PC-9 (cell line): ENCODE measurements at regions not wholly inside any gene's neighbourhood (a gene's known extent, or its start where the extent isn't known, plus 50 kb on each side); places are given as distances from the start of the nearest gene placed in this dataset.

Source experiments
- BruUV-seq: library from RNA; stranded (reverse); fragments of 400-500 nt; replicated peaks from 2 replicates; lab custom pipeline; 2021; lab: Mats Ljungman, UMichigan
- CTCF ChIA-PET: fragments of 300-600 bp; sonication (Branson Sonifier 250); formaldehyde crosslinking; loops from one replicate; lab custom pipeline; 2022; ENCODE audit warnings: antibody characterized with exemption; lab: Charles Lee
- POLR2A ChIA-PET: fragments of 300-600 bp; sonication (Branson Sonifier 250); formaldehyde crosslinking; loops from one replicate; lab custom pipeline; 2022; ENCODE audit warnings: antibody characterized with exemption; ENCODE audit not compliant: unreplicated experiment; lab: Charles Lee
- DNase-seq, 2 experiments: peaks; one replicate each; pipeline versions ENCODE4 v3.0.0 to v3.0.0-alpha.2; 2015 to 2022; ENCODE audit warnings: mixed read lengths in 1 of 2
- H2AFZ ChIP-seq: fragments of 200-600 bp; sonication (generic); 2 replicates; pipeline ENCODE4 v1.8.1; 2017; ENCODE audit warnings: antibody characterized with exemption
- H3F3A ChIP-seq: fragments of 200-600 bp; sonication (generic); 2 replicates; pipeline ENCODE4 v1.8.1; 2017; ENCODE audit warnings: antibody characterized with exemption, mild to moderate bottlenecking, low read depth; ENCODE audit not compliant: insufficient read depth
- H3K27ac ChIP-seq: fragments of 200-600 bp; sonication (generic); 2 replicates; pipeline ENCODE4 v1.6.1; 2016; ENCODE audit warnings: mixed run types
- H3K27me3 ChIP-seq: fragments of 200-600 bp; sonication (generic); 2 replicates; pipeline ENCODE4 v1.6.1; 2016; ENCODE audit warnings: low read depth, mixed run types; ENCODE audit not compliant: insufficient read depth
- H3K36me3 ChIP-seq: fragments of 200-600 bp; sonication (generic); 2 replicates; pipeline ENCODE4 v1.6.1; 2016; ENCODE audit warnings: low read depth, mixed run types
- H3K4me1 ChIP-seq: fragments of 200-600 bp; sonication (generic); replicated peaks from 2 replicates; pipeline ENCODE4 v1.6.1; 2016; ENCODE audit warnings: mixed run types; ENCODE audit not compliant: insufficient read depth
- H3K4me2 ChIP-seq: fragments of 200-600 bp; sonication (generic); 2 replicates; pipeline ENCODE4 v1.6.1; 2017; ENCODE audit warnings: mixed run types
- H3K4me3 ChIP-seq: fragments of 200-600 bp; sonication (generic); 2 replicates; pipeline ENCODE4 v1.6.1; 2016; ENCODE audit warnings: mixed run types
- H3K79me2 ChIP-seq: fragments of 200-600 bp; sonication (generic); 2 replicates; pipeline ENCODE4 v1.6.1; 2017; ENCODE audit warnings: low read depth, mixed run types
- H3K9me2 ChIP-seq: fragments of 200-600 bp; sonication (generic); 2 replicates; pipeline ENCODE4 v1.8.1; 2017; ENCODE audit warnings: mild to moderate bottlenecking; ENCODE audit not compliant: insufficient read depth
- H3K9me3 ChIP-seq: fragments of 200-600 bp; sonication (generic); 2 replicates; pipeline ENCODE4 v1.8.1; 2016; ENCODE audit warnings: low read depth; ENCODE audit not compliant: insufficient read depth
- H4K20me1 ChIP-seq: fragments of 200-600 bp; sonication (generic); 2 replicates; pipeline ENCODE4 v1.8.1; 2017; ENCODE audit not compliant: insufficient read depth
- EZH2 ChIP-seq: fragments of 200-600 bp; sonication (generic); IDR thresholded peaks from 2 replicates; pipeline ENCODE4 v1.8.0; 2017; ENCODE audit warnings: antibody characterized with exemption, low read depth
- intact Hi-C: fragments of 100-400 bp; cut with micrococcal nuclease; formaldehyde crosslinking; loops from one replicate; pipeline ENCODE4 v1.10.0; 2022; ENCODE audit not compliant: unreplicated experiment
- TF ChIP-seq, protein P1 (sequence below): fragments of 200-600 bp; sonication (generic); conservative IDR thresholded peaks from 2 replicates; pipeline ENCODE4 v1.6.1; 2017; ENCODE audit warnings: mixed run types, antibody characterized with exemption, mild to moderate bottlenecking, moderate library complexity

DNA sequence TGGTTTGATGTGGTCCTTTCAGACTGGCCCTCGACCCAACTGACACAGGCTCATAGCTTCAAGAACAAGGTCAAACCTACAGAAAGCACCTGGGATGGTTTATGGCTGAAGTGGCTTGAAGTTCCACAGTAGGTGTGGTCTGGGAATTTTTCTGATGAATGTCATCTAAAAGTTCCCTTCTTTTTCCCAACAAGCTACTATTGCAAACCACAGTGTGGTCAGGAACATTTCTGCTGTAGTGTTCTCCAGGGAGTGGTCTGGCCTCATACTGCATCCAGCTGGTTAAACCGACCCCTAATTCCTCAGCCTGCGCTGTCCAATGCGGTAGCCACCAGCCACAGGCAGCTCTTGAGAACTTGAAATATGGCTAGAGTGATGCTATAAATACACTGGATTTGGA lies 92.7 kb downstream of the FAM124B start:
- BruUV-seq: no TSS peak
- Histone ChIP-seq H3K4me3 (no peak overlapping the region), H3K4me1 (no peaks in the 10 kb centered on the region), H3K36me3 (no peaks in the 10 kb centered on the region), H2AFZ (no peak overlapping the region), H3K9me2 (no peaks in the 10 kb centered on the region), H3K9me3 (no peaks in the 10 kb centered on the region), H3K27ac (no peak overlapping the region), H3K27me3 (no peaks in the 10 kb centered on the region), H4K20me1 (no peaks in the 10 kb centered on the region), H3F3A (no peaks in the 10 kb centered on the region), H3K4me2 (no peak overlapping the region), H3K79me2 (no peaks in the 10 kb centered on the region)
- intact Hi-C loops: no loop called here
- ChIA-PET POLR2A (interaction anchor here (0.6 kb wide), 1 partner anchor 270 kb away, joined by 3 read pairs; the partner anchor contains the start of gene SERPINE2), CTCF (no interaction called here)
- TF ChIP-seq EZH2: no peak
- TF ChIP-seq, protein P1, sequence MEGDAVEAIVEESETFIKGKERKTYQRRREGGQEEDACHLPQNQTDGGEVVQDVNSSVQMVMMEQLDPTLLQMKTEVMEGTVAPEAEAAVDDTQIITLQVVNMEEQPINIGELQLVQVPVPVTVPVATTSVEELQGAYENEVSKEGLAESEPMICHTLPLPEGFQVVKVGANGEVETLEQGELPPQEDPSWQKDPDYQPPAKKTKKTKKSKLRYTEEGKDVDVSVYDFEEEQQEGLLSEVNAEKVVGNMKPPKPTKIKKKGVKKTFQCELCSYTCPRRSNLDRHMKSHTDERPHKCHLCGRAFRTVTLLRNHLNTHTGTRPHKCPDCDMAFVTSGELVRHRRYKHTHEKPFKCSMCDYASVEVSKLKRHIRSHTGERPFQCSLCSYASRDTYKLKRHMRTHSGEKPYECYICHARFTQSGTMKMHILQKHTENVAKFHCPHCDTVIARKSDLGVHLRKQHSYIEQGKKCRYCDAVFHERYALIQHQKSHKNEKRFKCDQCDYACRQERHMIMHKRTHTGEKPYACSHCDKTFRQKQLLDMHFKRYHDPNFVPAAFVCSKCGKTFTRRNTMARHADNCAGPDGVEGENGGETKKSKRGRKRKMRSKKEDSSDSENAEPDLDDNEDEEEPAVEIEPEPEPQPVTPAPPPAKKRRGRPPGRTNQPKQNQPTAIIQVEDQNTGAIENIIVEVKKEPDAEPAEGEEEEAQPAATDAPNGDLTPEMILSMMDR: no peak
- DNase-seq: no peak

DNA sequence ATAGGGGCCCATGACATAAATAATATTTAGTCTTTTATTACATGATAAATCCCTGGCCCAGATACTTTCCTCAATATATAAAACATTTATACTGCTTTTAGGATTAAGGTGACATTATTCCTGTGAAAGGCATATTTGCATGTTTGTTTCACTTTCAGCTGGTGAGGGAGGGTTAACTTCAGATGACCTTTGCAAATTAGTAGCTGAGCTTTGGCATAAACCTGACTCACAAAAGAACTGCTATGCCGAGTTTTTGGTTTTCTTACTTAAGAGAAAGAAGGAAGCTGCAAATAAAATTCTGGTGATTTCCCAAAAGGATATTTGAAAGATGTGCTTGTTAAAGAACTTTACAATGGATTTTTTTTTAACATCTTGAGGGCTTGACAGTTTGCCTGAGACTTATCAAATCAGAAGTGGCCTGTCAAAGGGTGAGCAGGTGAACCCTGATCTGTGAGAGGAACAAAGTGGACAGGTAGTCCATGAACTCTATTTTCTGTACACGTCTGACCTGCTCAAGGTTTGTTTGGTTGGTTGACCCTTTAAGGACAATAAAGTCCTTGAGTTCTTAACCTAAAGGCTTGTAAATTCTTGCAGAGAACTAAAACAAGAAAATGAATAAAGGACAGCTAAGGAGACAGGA lies 93.5 kb downstream of the FAM124B start:
- Histone ChIP-seq H2AFZ (no peak overlapping the region), H3K36me3 (no peaks in the 10 kb centered on the region), H3K27ac (no peak overlapping the region), H3K9me2 (peaks cover 4% of the 10 kb centered on the region; the same call in 1 of the 2 replicates), H3K9me3 (no peaks in the 10 kb centered on the region), H3K4me3 (no peak overlapping the region), H3K4me1 (no peaks in the 10 kb centered on the region), H3K4me2 (no peak overlapping the region), H3F3A (no peaks in the 10 kb centered on the region), H3K27me3 (no peaks in the 10 kb centered on the region), H4K20me1 (no peaks in the 10 kb centered on the region), H3K79me2 (no peaks in the 10 kb centered on the region)
- BruUV-seq: no TSS peak
- TF ChIP-seq EZH2: no peak
- TF ChIP-seq, protein P1: no peak
- ChIA-PET POLR2A (interaction anchor here (0.6 to 0.7 kb wide), 4 partner anchors 84 to 812 kb away, joined by 3 to 12 read pairs (median 3); partner anchors contain the start of genes MRPL44 and SERPINE2), CTCF (no interaction called here)
- no peak for DNase-seq
- intact Hi-C loops: no loop called here

DNA sequence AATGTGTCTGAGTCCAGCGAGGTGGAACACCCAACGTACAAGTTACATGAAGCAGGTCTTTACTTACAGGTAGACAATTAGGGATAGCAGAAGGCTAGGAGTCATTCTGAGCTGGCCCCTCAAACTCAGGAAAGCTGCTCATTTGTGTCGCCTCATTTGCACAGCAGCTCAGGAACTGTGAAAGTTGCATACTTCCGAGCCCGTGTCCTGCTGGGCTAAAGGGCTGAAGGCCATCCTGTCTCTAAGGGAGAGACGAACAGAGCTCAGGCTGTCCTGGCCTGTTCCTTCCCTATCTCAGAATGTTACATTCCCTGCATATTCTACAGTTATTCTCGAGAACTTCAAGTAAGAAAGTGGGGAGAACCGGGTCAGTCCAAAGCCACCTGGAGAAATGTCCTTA lies 99.0 kb downstream of the FAM124B start:
- H3F3A ChIP-seq: no peaks in the 10 kb centered on the region
- POLR2A ChIA-PET: no interaction called here

More for the DNA sequence above, 99.0 kb downstream of the FAM124B start:
- H3K36me3 ChIP-seq: no peaks in the 10 kb centered on the region
- H2AFZ ChIP-seq: peak overlapping the region; percentile 2; the same call in 1 of the 2 replicates
- H3K79me2 ChIP-seq: no peaks in the 10 kb centered on the region
- TF ChIP-seq, protein P1: no peak
- TF ChIP-seq EZH2: no peak
- H3K27me3 ChIP-seq: no peaks in the 10 kb centered on the region
- H3K27ac ChIP-seq: no peak overlapping the region
- no TSS peak for BruUV-seq
- H4K20me1 ChIP-seq: no peaks in the 10 kb centered on the region
- H3K4me1 ChIP-seq: no peaks in the 10 kb centered on the region
- H3K4me2 ChIP-seq: no peak overlapping the region
- CTCF ChIA-PET: no interaction called here
- H3K4me3 ChIP-seq: no peak overlapping the region
- H3K9me3 ChIP-seq: no peaks in the 10 kb centered on the region
- H3K9me2 ChIP-seq: peaks cover 4% of the 10 kb centered on the region; the same call in 1 of the 2 replicates
- intact Hi-C loops: no loop called here
- DNase-seq: no peak
